Upper lobe of left lung (tissue), 6 donors: ENCODE measurements at regions not wholly inside any gene's neighbourhood (a gene's known extent, or its start where the extent isn't known, plus 50 kb on each side); places are given as distances from the start of the nearest gene placed in this dataset.
A peak's percentile ranks its signal among the peaks of the same experiment; 100 is the strongest.

Source experiments
- ATAC-seq, 2 donors: fragments of 200-7000 bp; cut with Tn5 transposase; one replicate each; pipeline ENCODE4 v1.9.1; 2022; ENCODE audit warnings: mild to moderate bottlenecking in 2 of 2, moderate library complexity in 2 of 2; ENCODE audit not compliant: low FRiP score in 2 of 2
- DNase-seq, 2 donors: peaks; one replicate each; pipeline ENCODE4 v3.0.0-alpha.2; 2019 to 2020
- H3K27ac ChIP-seq, 4 donors: fragments of 200-600 bp; sonication (generic); one replicate each; pipeline ENCODE4 v1.5.1; 2016 to 2019
- H3K27me3 ChIP-seq, 4 donors: fragments of 200-600 bp; sonication (generic); one replicate each; pipeline ENCODE4 v1.5.1; 2017 to 2019
- H3K36me3 ChIP-seq, 4 donors: fragments of 200-600 bp; sonication (generic); one replicate each; pipeline ENCODE4 v1.5.1; 2016 to 2019
- H3K4me1 ChIP-seq, 4 donors: fragments of 200-600 bp; sonication (generic); one replicate each; pipeline ENCODE4 v1.5.1; 2018 to 2019
- H3K4me3 ChIP-seq, 4 donors: fragments of 200-600 bp; sonication (generic); one replicate each; pipeline ENCODE4 v1.5.1; 2017 to 2019; ENCODE audit warnings: mild to moderate bottlenecking in 2 of 4, moderate library complexity in 1 of 4
- H3K9me3 ChIP-seq, 4 donors: fragments of 200-600 bp; sonication (generic); one replicate each; pipeline ENCODE4 v1.5.1; 2018 to 2019
- CTCF ChIP-seq, 6 experiments: fragments of 450-650 bp in 4 of 6; fragments of 200-600 bp in 2 of 6; sonication (generic) in 2 of 6; IDR thresholded peaks; one replicate each; pipeline ENCODE4 v1.5.1; 2016 to 2019; ENCODE audit warnings: antibody characterized with exemption in 6 of 6
- EP300 ChIP-seq, 4 donors: sonication (generic); formaldehyde crosslinking; IDR thresholded peaks; one replicate each; pipeline ENCODE4 v1.5.1; 2017; ENCODE audit warnings: antibody characterized with exemption in 4 of 4, control low read depth in 2 of 4
- POLR2A ChIP-seq, 4 donors: fragments of 450-650 bp; IDR thresholded peaks; one replicate each; pipeline ENCODE4 v1.5.1; 2016 to 2017; ENCODE audit warnings: antibody characterized with exemption in 4 of 4, mild to moderate bottlenecking in 2 of 4
- POLR2AphosphoS5 ChIP-seq, 2 donors: sonication (generic); formaldehyde crosslinking; IDR thresholded peaks; one replicate each; pipeline ENCODE4 v1.5.1; 2017; ENCODE audit warnings: antibody characterized with exemption in 2 of 2
- WGBS, 2 donors: methylation state at CpG; one replicate each; pipeline ENCODE4 v1.1.5; 2017 to 2018; 5-methylcytosine and 5-hydroxymethylcytosine counted together
- donor health status: DM: no; HTN: no; CAD: no; lungs with moderate emphysema.
- donor health status: DM: no; HTN: yes; CAD: no; lungs with severe emphysema.

GRCh38 chr9:109908459-109909390 is 128.7 kb downstream of the PALM2AKAP2 start:
- no peaks in the 10 kb centered on the region for H3K36me3 ChIP-seq
- 67 to 73% methylated on average over 12 of the region's 12 CpGs for WGBS, 2 donors
- TF ChIP-seq POLR2A (IDR thresholded peaks at IDR 0.05) (no peak), EP300 (IDR thresholded peaks at IDR 0.05) (no peak), CTCF (IDR thresholded peaks at IDR 0.05) (no peak), POLR2AphosphoS5 (IDR thresholded peaks at IDR 0.05) (no peak)
- no peaks in the 10 kb centered on the region for H3K27me3 ChIP-seq
- H3K4me1 ChIP-seq: peaks cover 54 to 75% (median 55%) of the 10 kb centered on the region in 4 donors
- ATAC-seq (no peak), DNase-seq (no peak)
- no peaks in the 10 kb centered on the region for H3K9me3 ChIP-seq
- H3K4me3 ChIP-seq: no peak overlapping the region
- peak overlapping the region; percentile 36 to 87 (median 60) for H3K27ac ChIP-seq

DNA sequence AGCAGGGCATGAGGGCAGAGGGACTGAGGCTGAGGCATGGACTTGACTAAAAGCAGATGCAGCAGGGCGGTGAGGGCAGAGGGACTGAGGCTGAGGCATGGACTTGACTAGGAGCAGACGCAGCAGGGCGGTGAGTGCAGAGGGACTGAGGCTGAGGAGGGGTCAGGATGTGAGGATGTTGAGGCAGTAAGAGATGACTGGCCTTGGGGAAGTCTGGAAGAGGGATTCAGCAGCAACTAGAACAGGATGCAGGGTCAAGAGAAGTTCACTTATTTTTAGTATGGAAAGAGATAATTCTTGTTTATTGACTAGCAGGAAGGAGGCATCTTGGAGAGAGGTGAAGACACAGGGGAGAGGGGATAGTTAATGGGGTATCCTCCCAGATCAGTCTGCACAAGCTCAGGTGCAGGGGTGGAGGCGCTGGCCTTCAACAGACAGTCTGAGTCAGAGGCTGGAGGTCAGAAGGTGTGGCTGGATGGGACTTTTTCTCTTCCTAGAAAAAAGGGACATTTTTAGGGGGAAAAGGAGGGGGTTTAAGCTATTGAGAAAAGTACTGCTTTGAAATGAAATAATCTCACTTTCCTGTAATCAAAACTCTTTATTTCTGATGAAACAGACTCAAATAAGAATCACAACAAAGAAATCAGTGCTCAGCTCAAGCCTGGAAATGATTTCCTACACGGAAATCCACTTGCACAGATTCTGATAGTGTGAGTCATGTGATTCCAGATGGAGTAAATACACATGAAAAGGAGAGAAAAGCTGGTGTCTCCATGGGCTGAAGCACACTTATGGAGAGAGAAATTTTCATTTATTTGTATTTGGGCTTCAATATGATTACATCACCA is 130.9 kb downstream of the PALM2AKAP2 start:
- TF ChIP-seq POLR2A (IDR thresholded peaks at IDR 0.05): no peak
- no peak for TF ChIP-seq POLR2AphosphoS5 (IDR thresholded peaks at IDR 0.05)
- TF ChIP-seq CTCF (IDR thresholded peaks at IDR 0.05): no peak
- no peak for TF ChIP-seq EP300 (IDR thresholded peaks at IDR 0.05)
- Histone ChIP-seq H3K36me3 (no peaks in the 10 kb centered on the region), H3K4me3 (no peak overlapping the region), H3K9me3 (no peaks in the 10 kb centered on the region), H3K4me1 (peaks cover 53 to 72% (median 58%) of the 10 kb centered on the region in 4 donors), H3K27me3 (no peaks in the 10 kb centered on the region), H3K27ac (peak overlapping the region; percentile 67 to 87 (median 78))
- ATAC-seq: peak in 1 of 2 donors; percentile 65
- 52 to 57% methylated on average over 5 of the region's 5 CpGs for whole genome bisulfite sequencing, 2 donors
- DNase-seq: no peak

DNA sequence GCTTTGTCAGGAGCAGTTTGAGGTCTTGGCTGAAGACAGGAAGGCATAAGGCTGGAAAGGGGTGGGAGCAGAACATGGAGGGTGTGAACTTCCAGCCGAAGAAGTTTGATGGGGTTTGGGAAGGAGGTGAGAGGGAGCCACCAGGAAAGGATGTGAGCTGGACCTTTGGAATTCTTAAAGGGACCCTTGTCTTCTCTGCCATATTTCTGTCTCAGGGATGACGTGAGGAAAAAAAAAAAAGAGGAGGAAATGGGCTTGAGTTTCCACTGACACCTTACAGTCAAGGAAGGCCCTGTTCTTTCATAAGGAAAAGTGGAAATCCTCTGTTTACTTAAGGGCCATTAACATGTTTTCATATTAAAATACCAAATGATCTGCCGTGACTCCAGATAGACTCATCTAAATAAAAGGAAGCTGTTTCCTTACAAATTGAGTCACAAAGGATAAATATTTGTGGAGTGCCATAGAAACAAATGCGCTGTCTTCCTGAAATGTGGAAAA is 132.1 kb downstream of the PALM2AKAP2 start:
- no peaks in the 10 kb centered on the region for H3K9me3 ChIP-seq
- DNase-seq (no peak), ATAC-seq (peak in 1 of 2 donors; percentile 14)
- H3K4me3 ChIP-seq: no peak overlapping the region
- peaks cover 47 to 62% (median 56%) of the 10 kb centered on the region in 4 donors for H3K4me1 ChIP-seq
- WGBS, 2 donors: 46 to 64% methylated on average over 4 of the region's 4 CpGs
- H3K36me3 ChIP-seq: no peaks in the 10 kb centered on the region
- TF ChIP-seq POLR2AphosphoS5 (IDR thresholded peaks at IDR 0.05) (peak; percentile 55 to 75), EP300 (IDR thresholded peaks at IDR 0.05) (peak in 3 of 4 donors; percentile 14 to 92 (median 76)), CTCF (IDR thresholded peaks at IDR 0.05) (no peak)
- H3K27ac ChIP-seq: peak overlapping the region; percentile 67 to 87 (median 78)
- H3K27me3 ChIP-seq: no peaks in the 10 kb centered on the region

- H3K4me3 ChIP-seq: no peak overlapping the region
- no peaks in the 10 kb centered on the region for H3K36me3 ChIP-seq
- H3K27ac ChIP-seq: peak overlapping the region; percentile 24 to 87 (median 78)
- no peak for TF ChIP-seq POLR2AphosphoS5 (IDR thresholded peaks at IDR 0.05)
- DNase-seq (no peak), ATAC-seq (no peak)
- no peaks in the 10 kb centered on the region for H3K9me3 ChIP-seq
- 48 to 58% methylated on average over 7 of the region's 7 CpGs for WGBS, 2 donors
- peaks cover 47 to 62% (median 58%) of the 10 kb centered on the region in 4 donors for H3K4me1 ChIP-seq
- no peaks in the 10 kb centered on the region for H3K27me3 ChIP-seq
Measured at GRCh38 chr9:109912726-109913460, 132.9 kb downstream of the PALM2AKAP2 start.
